Mesenchymal stem cell (in vitro differentiated cells and primary cell): ENCODE measurements at regions not wholly inside any gene's neighbourhood (a gene's known extent, or its start where the extent isn't known, plus 50 kb on each side); places are given as distances from the start of the nearest gene placed in this dataset.
"Not testable (repeated sequence)": the region's sequence is repeated elsewhere in the genome, so short reads cannot be mapped to it uniquely, and the experiment has no call there.

Experiments used
- DNase-seq: peaks from one replicate; pipeline ENCODE4 v3.0.0-alpha.2; 2013
- H2AFZ ChIP-seq: one replicate; pipeline ENCODE4 v1.6.1; 2013; ENCODE audit warnings: low read depth, mild to moderate bottlenecking, control low read depth, inconsistent platforms, low read length, moderate library complexity
- H2AK5ac ChIP-seq: 2 replicates; pipeline ENCODE4 v1.6.1; 2013; ENCODE audit warnings: low read length, moderate library complexity, mild to moderate bottlenecking, inconsistent platforms; ENCODE audit not compliant: severe bottlenecking
- H2BK120ac ChIP-seq: one replicate; pipeline ENCODE4 v1.6.1; 2013; ENCODE audit warnings: low read depth, mild to moderate bottlenecking, inconsistent platforms, low read length, moderate library complexity
- H2BK12ac ChIP-seq, 2 experiments: one replicate each; pipeline ENCODE4 v1.6.1; 2013; ENCODE audit warnings: inconsistent platforms in 2 of 2, low read length in 2 of 2, mild to moderate bottlenecking in 2 of 2, moderate library complexity in 2 of 2, control low read depth in 1 of 2
- H2BK15ac ChIP-seq: one replicate; pipeline ENCODE4 v1.6.1; 2013; ENCODE audit warnings: mild to moderate bottlenecking, low read depth, inconsistent platforms; ENCODE audit not compliant: poor library complexity, severe bottlenecking
- H2BK5ac ChIP-seq: 2 replicates; pipeline ENCODE4 v1.6.1; 2013; ENCODE audit warnings: low read depth, mild to moderate bottlenecking, low read length, control low read depth, inconsistent platforms; ENCODE audit not compliant: poor library complexity, severe bottlenecking
- H3K14ac ChIP-seq, 2 experiments: one replicate each; pipeline ENCODE4 v1.6.1; 2013; ENCODE audit warnings: inconsistent platforms in 2 of 2, low read length in 2 of 2, control low read depth in 1 of 2, mild to moderate bottlenecking in 1 of 2, moderate library complexity in 1 of 2
- H3K18ac ChIP-seq, 2 experiments: one replicate each; pipeline ENCODE4 v1.6.1; 2013; ENCODE audit warnings: inconsistent platforms in 2 of 2, low read length in 2 of 2, control low read depth in 1 of 2, low read depth in 1 of 2, mild to moderate bottlenecking in 1 of 2
- H3K23ac ChIP-seq, 2 experiments: one replicate each; pipeline ENCODE4 v1.6.1; 2013; ENCODE audit warnings: inconsistent platforms in 2 of 2, low read length in 2 of 2, mild to moderate bottlenecking in 2 of 2, moderate library complexity in 2 of 2, control low read depth in 1 of 2
- H3K27ac ChIP-seq: 2 replicates; pipeline ENCODE4 v1.5.1; 2013; ENCODE audit warnings: mild to moderate bottlenecking, moderate library complexity, low read length, control low read depth, inconsistent platforms; ENCODE audit not compliant: poor library complexity, severe bottlenecking
- H3K27me3 ChIP-seq, 2 experiments: 2 replicates each; pipeline versions ENCODE4 v1.6.1 to v1.7.0; 2013; ENCODE audit warnings: low read length in 2 of 2, mild to moderate bottlenecking in 2 of 2, moderate library complexity in 2 of 2, control low read depth in 1 of 2, inconsistent platforms in 1 of 2; ENCODE audit not compliant: control insufficient read depth in 1 of 2, insufficient read depth in 1 of 2
- H3K36me3 ChIP-seq, 2 experiments: 2 replicates each; pipeline versions ENCODE4 v1.6.1 to v1.7.0; 2013; ENCODE audit warnings: low read length in 2 of 2, control low read depth in 1 of 2, inconsistent platforms in 1 of 2, low read depth in 1 of 2, mild to moderate bottlenecking in 1 of 2; ENCODE audit not compliant: insufficient read depth in 2 of 2, control insufficient read depth in 1 of 2
- H3K4ac ChIP-seq, 2 experiments: one replicate each; pipeline ENCODE4 v1.6.1; 2013; ENCODE audit warnings: inconsistent platforms in 2 of 2, low read length in 2 of 2, mild to moderate bottlenecking in 2 of 2, moderate library complexity in 2 of 2, control low read depth in 1 of 2, low read depth in 1 of 2
- H3K4me1 ChIP-seq: 2 replicates; pipeline ENCODE4 v1.6.1; 2013; ENCODE audit warnings: low read depth, low read length, control low read depth; ENCODE audit not compliant: control insufficient read depth, insufficient read depth
- H3K4me2 ChIP-seq: 2 replicates; pipeline ENCODE4 v1.6.1; 2013; ENCODE audit warnings: low read length, mild to moderate bottlenecking, inconsistent platforms; ENCODE audit not compliant: poor library complexity, severe bottlenecking
- H3K4me3 ChIP-seq, 2 experiments: 2 replicates each; pipeline versions ENCODE4 v1.5.1 to v1.7.0; 2013; ENCODE audit warnings: low read length in 2 of 2, mild to moderate bottlenecking in 2 of 2, control low read depth in 1 of 2, low read depth in 1 of 2; ENCODE audit not compliant: insufficient read depth in 1 of 2
- H3K79me1 ChIP-seq: replicated peaks from 2 replicates; pipeline ENCODE4 v1.6.1; 2013; ENCODE audit warnings: mild to moderate bottlenecking, control low read depth, low read length, inconsistent platforms; ENCODE audit not compliant: poor library complexity, severe bottlenecking
- H3K9ac ChIP-seq: 2 replicates; pipeline ENCODE4 v1.7.0; 2013; ENCODE audit warnings: mild to moderate bottlenecking, low read length, moderate library complexity
- H3K9me3 ChIP-seq: 2 replicates; pipeline ENCODE4 v1.7.0; 2013; ENCODE audit warnings: mild to moderate bottlenecking, low read length; ENCODE audit not compliant: control insufficient read depth
- H4K8ac ChIP-seq: one replicate; pipeline ENCODE4 v1.6.1; 2013; ENCODE audit warnings: inconsistent platforms, mild to moderate bottlenecking, low read length, moderate library complexity
- H4K91ac ChIP-seq: one replicate; pipeline ENCODE4 v1.6.1; 2013; ENCODE audit warnings: mild to moderate bottlenecking, low read length, inconsistent platforms
- WGBS: methylation state at CpG from one replicate; pipeline ENCODE4 v1.1.7; 2013; ENCODE audit warnings: mixed read lengths; 5-methylcytosine and 5-hydroxymethylcytosine counted together

- not testable (repeated sequence) for H4K91ac ChIP-seq, H3K27me3 ChIP-seq, H2BK120ac ChIP-seq, H3K4me3 ChIP-seq, H3K4me2 ChIP-seq, H3K27ac ChIP-seq, H3K4me1 ChIP-seq, H2BK12ac ChIP-seq, H2BK15ac ChIP-seq, H3K9me3 ChIP-seq, H3K4ac ChIP-seq, H4K8ac ChIP-seq, H3K14ac ChIP-seq, H2AK5ac ChIP-seq, H3K18ac ChIP-seq, H3K23ac ChIP-seq, DNase-seq, H3K36me3 ChIP-seq, H2BK5ac ChIP-seq, H2AFZ ChIP-seq, H3K79me1 ChIP-seq, H3K9ac ChIP-seq
- no CpG with 5 or more reads among the region's 4 CpGs for WGBS
These were observed 814.3 kb downstream of the TMEM121 start for GRCh38 chr14:106340658-106341057.

GRCh38 chr14:106341161-106341560 lies 814.8 kb downstream of the TMEM121 start:
- not testable (repeated sequence) for H3K27me3 ChIP-seq, H2AK5ac ChIP-seq, H3K23ac ChIP-seq, H3K9ac ChIP-seq, H3K4me2 ChIP-seq, H2BK5ac ChIP-seq, H4K8ac ChIP-seq, H2BK15ac ChIP-seq, H3K4ac ChIP-seq, H2BK12ac ChIP-seq, H3K9me3 ChIP-seq, DNase-seq, H3K14ac ChIP-seq, H3K79me1 ChIP-seq, H3K4me3 ChIP-seq, H3K27ac ChIP-seq, H3K36me3 ChIP-seq, H2AFZ ChIP-seq, H4K91ac ChIP-seq, H2BK120ac ChIP-seq, H3K18ac ChIP-seq, H3K4me1 ChIP-seq
- WGBS, result no CpG with 5 or more reads among the region's 5 CpGs

GRCh38 chr14:106343626-106344025 lies 817.2 kb downstream of the TMEM121 start:
- Histone ChIP-seq H3K36me3 (no peaks in the 10 kb centered on the region), H2AK5ac (no peak overlapping the region), H4K91ac (no peak overlapping the region), H3K9ac (no peak overlapping the region), H3K9me3 (no peaks in the 10 kb centered on the region), H3K23ac (no peak overlapping the region), H4K8ac (no peak overlapping the region), H3K4me2 (no peak overlapping the region), H3K79me1 (no peaks in the 10 kb centered on the region), H2AFZ (no peak overlapping the region), H3K14ac (no peak overlapping the region), H2BK12ac (no peak overlapping the region), H3K27me3 (no peaks in the 10 kb centered on the region), H2BK15ac (no peak overlapping the region), H2BK120ac (no peak overlapping the region), H3K4me3 (no peak overlapping the region), H2BK5ac (no peak overlapping the region), H3K4ac (no peak overlapping the region), H3K4me1 (no peaks in the 10 kb centered on the region), H3K18ac (no peak overlapping the region), H3K27ac (no peak overlapping the region)
- WGBS, result 75% methylated on average over 2 of the region's 2 CpGs
- DNase-seq, result no peak

- not testable (repeated sequence) for H2BK12ac ChIP-seq, H3K27ac ChIP-seq, H3K4me1 ChIP-seq, H2AFZ ChIP-seq, H3K18ac ChIP-seq, H3K9me3 ChIP-seq, H3K36me3 ChIP-seq, H2AK5ac ChIP-seq, H3K23ac ChIP-seq, H2BK5ac ChIP-seq, H3K14ac ChIP-seq, H3K9ac ChIP-seq, H3K4ac ChIP-seq, H2BK120ac ChIP-seq, H4K91ac ChIP-seq, H3K4me3 ChIP-seq, H3K27me3 ChIP-seq, H3K79me1 ChIP-seq, H3K4me2 ChIP-seq, DNase-seq, H4K8ac ChIP-seq, H2BK15ac ChIP-seq
- WGBS, result 40% methylated on average over 1 of the region's 5 CpGs
These were observed 817.8 kb downstream of the TMEM121 start for GRCh38 chr14:106344065-106344614.
